ENCODE measurements at regions not wholly inside any gene's neighbourhood (a gene's known extent, or its start where the extent isn't known, plus 50 kb on each side); places are given as distances from the start of the nearest gene placed in this dataset.
A peak's percentile ranks its signal among the peaks of the same experiment; 100 is the strongest.

- peaks cover 4% of the 10 kb centered on the region for H3K27me3 Mint-ChIP-seq (ENCODE audit: insufficient read depth, unreplicated experiment)
Observed at GRCh38 chr2:128623776-128624761, 305.4 kb upstream of the HS6ST1 start.

GRCh38 chr2:128624956-128625355, 306.3 kb upstream of the HS6ST1 start:
- TF ChIP-seq CTCF (IDR thresholded peaks at IDR 0.05; ENCODE audit: insufficient read depth in 1 of 2, low read depth in 1 of 2, low read length in 1 of 2, severe bottlenecking in 1 of 2, unreplicated experiment in 1 of 2), result no peak
- Mint-ChIP-seq H3K4me3 (ENCODE audit: unreplicated experiment) (no peak overlapping the region), H3K27me3 (ENCODE audit: insufficient read depth, unreplicated experiment) (peaks cover 7% of the 10 kb centered on the region), H3K4me1 (ENCODE audit: low read depth, unreplicated experiment) (no peaks in the 10 kb centered on the region), H3K27ac (ENCODE audit: unreplicated experiment) (no peak overlapping the region), H3K9me3 (ENCODE audit: unreplicated experiment) (no peaks in the 10 kb centered on the region), H3K36me3 (ENCODE audit: insufficient read depth, unreplicated experiment) (no peaks in the 10 kb centered on the region)
- Histone ChIP-seq H3K36me3 (ENCODE audit: control insufficient read depth, insufficient read depth, low read length) (no peaks in the 10 kb centered on the region), H3K27me3 (replicated peaks; ENCODE audit: control insufficient read depth, insufficient read depth, low read length) (no peaks in the 10 kb centered on the region), H3K9me3 (no peaks in the 10 kb centered on the region), H3K4me1 (no peaks in the 10 kb centered on the region), H3K4me3 (ENCODE audit: low read depth, low read length) (no peak overlapping the region)
- intact Hi-C loops (cut with micrococcal nuclease; ENCODE audit: unreplicated experiment), result no loop called here
- ChIA-PET CTCF (no interaction called here), POLR2A (no interaction called here)
- peak in 1 of 2 experiments; percentile 18 for DNase-seq
- BruUV-seq (replicated peaks), result no TSS peak

More at GRCh38 chr2:128623776-128624761, 305.4 kb upstream of the HS6ST1 start:
- TF ChIP-seq CTCF (IDR thresholded peaks at IDR 0.05; ENCODE audit: insufficient read depth in 1 of 2, low read depth in 1 of 2, low read length in 1 of 2, severe bottlenecking in 1 of 2, unreplicated experiment in 1 of 2), result no peak
- DNase-seq, result no peak
- H3K27ac Mint-ChIP-seq (ENCODE audit: unreplicated experiment), result no peak overlapping the region
- Histone ChIP-seq H3K27me3 (replicated peaks; ENCODE audit: control insufficient read depth, insufficient read depth, low read length) (no peaks in the 10 kb centered on the region), H3K9me3 (no peaks in the 10 kb centered on the region), H3K36me3 (ENCODE audit: control insufficient read depth, insufficient read depth, low read length) (no peaks in the 10 kb centered on the region), H3K4me3 (ENCODE audit: low read depth, low read length) (no peak overlapping the region), H3K4me1 (no peaks in the 10 kb centered on the region)
- intact Hi-C loops (cut with micrococcal nuclease; ENCODE audit: unreplicated experiment), result no loop called here
- H3K36me3 Mint-ChIP-seq (ENCODE audit: insufficient read depth, unreplicated experiment), result no peaks in the 10 kb centered on the region
- ChIA-PET CTCF (no interaction called here), POLR2A (no interaction called here)
- H3K9me3 Mint-ChIP-seq (ENCODE audit: unreplicated experiment), result no peaks in the 10 kb centered on the region
- H3K4me3 Mint-ChIP-seq (ENCODE audit: unreplicated experiment), result no peak overlapping the region
- no TSS peak for BruUV-seq (replicated peaks)
- no peaks in the 10 kb centered on the region for H3K4me1 Mint-ChIP-seq (ENCODE audit: low read depth, unreplicated experiment)

- no peaks in the 10 kb centered on the region for H3K4me1 Mint-ChIP-seq (ENCODE audit: low read depth, unreplicated experiment)
- no peak overlapping the region for H3K4me3 Mint-ChIP-seq (ENCODE audit: unreplicated experiment)
- no peaks in the 10 kb centered on the region for H3K36me3 Mint-ChIP-seq (ENCODE audit: insufficient read depth, unreplicated experiment)
- ChIA-PET CTCF (no interaction called here), POLR2A (no interaction called here)
- H3K4me1 ChIP-seq, result no peaks in the 10 kb centered on the region
- no peaks in the 10 kb centered on the region for H3K36me3 ChIP-seq (ENCODE audit: control insufficient read depth, insufficient read depth, low read length)
- TF ChIP-seq CTCF (IDR thresholded peaks at IDR 0.05; ENCODE audit: insufficient read depth in 1 of 2, low read depth in 1 of 2, low read length in 1 of 2, severe bottlenecking in 1 of 2, unreplicated experiment in 1 of 2), result no peak
- intact Hi-C loops (cut with micrococcal nuclease; ENCODE audit: unreplicated experiment), result no loop called here
- peaks cover 7% of the 10 kb centered on the region for H3K27me3 Mint-ChIP-seq (ENCODE audit: insufficient read depth, unreplicated experiment)
- H3K9me3 ChIP-seq, result no peaks in the 10 kb centered on the region
- no peak overlapping the region for H3K4me3 ChIP-seq (ENCODE audit: low read depth, low read length)
- no peak overlapping the region for H3K27ac Mint-ChIP-seq (ENCODE audit: unreplicated experiment)
- no peak for DNase-seq
- H3K9me3 Mint-ChIP-seq (ENCODE audit: unreplicated experiment), result no peaks in the 10 kb centered on the region
- H3K27me3 ChIP-seq (replicated peaks; ENCODE audit: control insufficient read depth, insufficient read depth, low read length), result no peaks in the 10 kb centered on the region
- no TSS peak for BruUV-seq (replicated peaks)
Observed at GRCh38 chr2:128625421-128625820, 306.8 kb upstream of the HS6ST1 start.

All from Caco-2 (cell line).